Mucosa of descending colon (tissue), 3 donors: ENCODE measurements at regions not wholly inside any gene's neighbourhood (a gene's known extent, or its start where the extent isn't known, plus 50 kb on each side); places are given as distances from the start of the nearest gene placed in this dataset.

Experiments used
- ATAC-seq: fragments of 200-7000 bp; cut with Tn5 transposase; one replicate; pipeline ENCODE4 v1.9.1; 2020; ENCODE audit warnings: mild to moderate bottlenecking, moderate library complexity
- DNase-seq, 3 donors: peaks; one replicate each; pipeline ENCODE4 v3.0.0-alpha.2; 2020
- H3K36me3 ChIP-seq: fragments of 200-600 bp; one replicate; pipeline ENCODE4 v1.8.0; 2021; ENCODE audit warnings: low read depth, mild to moderate bottlenecking
- H3K4me1 ChIP-seq: fragments of 200-600 bp; one replicate; pipeline ENCODE4 v1.8.0; 2021; ENCODE audit warnings: low read depth, mild to moderate bottlenecking
- H3K4me3 ChIP-seq: fragments of 200-600 bp; one replicate; pipeline ENCODE4 v1.8.0; 2021; ENCODE audit warnings: mild to moderate bottlenecking
- H3K9me3 ChIP-seq: fragments of 200-600 bp; one replicate; pipeline ENCODE4 v1.8.0; 2021; ENCODE audit warnings: mild to moderate bottlenecking
- intact Hi-C, 2 donors: fragments of 100-400 bp; cut with DNase I in 1 of 2; cut with micrococcal nuclease in 1 of 2; formaldehyde crosslinking; loops; one replicate each; pipeline versions ENCODE4 v1.11.0 to v1.11.1; 2022; cut with DNase I, micrococcal nuclease
- TF ChIP-seq, protein P1 (sequence below): fragments of 200-600 bp; IDR thresholded peaks from one replicate; pipeline ENCODE4 v1.8.0; 2022; ENCODE audit warnings: antibody characterized with exemption, mild to moderate bottlenecking
- donor health status: DM: no; HTN: no; CAD: no; lungs with moderate emphysema.
- donor health status: DM: no; HTN: no; CAD: no.
- donor health status: DM: no; HTN: yes; CAD: no.

DNA sequence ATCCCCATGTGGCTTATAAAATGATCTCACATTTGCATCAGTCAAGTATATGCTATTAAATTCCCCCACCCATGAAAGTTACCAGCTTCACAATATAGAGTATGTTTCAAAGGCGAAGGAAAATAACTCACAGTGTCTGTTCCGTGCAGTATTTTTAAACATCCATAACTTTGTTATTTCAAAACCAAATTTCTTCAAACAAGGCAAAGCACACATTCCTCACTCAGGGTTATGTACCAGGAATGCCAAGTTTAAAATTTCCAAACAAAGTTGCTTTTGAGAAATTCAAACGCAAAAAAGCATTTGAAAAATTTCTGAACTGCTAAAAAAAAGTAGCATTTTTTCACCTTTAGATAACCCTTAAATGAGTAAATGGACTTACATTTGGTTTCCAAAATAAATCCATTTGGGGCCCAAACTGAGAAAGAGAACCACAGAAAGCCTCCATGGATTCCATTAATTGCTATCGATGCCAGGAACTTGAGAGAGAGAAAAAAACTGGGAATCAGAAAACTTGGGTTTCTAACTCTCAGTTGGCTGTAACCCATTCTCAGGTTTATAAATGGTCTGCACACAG lies 149.5 kb downstream of the SLC30A10 start:
- H3K4me3 ChIP-seq: no peak overlapping the region
- TF ChIP-seq, protein P1, sequence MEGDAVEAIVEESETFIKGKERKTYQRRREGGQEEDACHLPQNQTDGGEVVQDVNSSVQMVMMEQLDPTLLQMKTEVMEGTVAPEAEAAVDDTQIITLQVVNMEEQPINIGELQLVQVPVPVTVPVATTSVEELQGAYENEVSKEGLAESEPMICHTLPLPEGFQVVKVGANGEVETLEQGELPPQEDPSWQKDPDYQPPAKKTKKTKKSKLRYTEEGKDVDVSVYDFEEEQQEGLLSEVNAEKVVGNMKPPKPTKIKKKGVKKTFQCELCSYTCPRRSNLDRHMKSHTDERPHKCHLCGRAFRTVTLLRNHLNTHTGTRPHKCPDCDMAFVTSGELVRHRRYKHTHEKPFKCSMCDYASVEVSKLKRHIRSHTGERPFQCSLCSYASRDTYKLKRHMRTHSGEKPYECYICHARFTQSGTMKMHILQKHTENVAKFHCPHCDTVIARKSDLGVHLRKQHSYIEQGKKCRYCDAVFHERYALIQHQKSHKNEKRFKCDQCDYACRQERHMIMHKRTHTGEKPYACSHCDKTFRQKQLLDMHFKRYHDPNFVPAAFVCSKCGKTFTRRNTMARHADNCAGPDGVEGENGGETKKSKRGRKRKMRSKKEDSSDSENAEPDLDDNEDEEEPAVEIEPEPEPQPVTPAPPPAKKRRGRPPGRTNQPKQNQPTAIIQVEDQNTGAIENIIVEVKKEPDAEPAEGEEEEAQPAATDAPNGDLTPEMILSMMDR: no peak
- DNase-seq: no peak

GRCh38 chr1:219778110-219778509 lies 150.2 kb downstream of the SLC30A10 start:
- ATAC-seq: no peak
- H3K4me3 ChIP-seq: no peak overlapping the region
- intact Hi-C loops: no loop called here
- no peaks in the 10 kb centered on the region for H3K9me3 ChIP-seq
- no peaks in the 10 kb centered on the region for H3K4me1 ChIP-seq
- TF ChIP-seq, protein P1: no peak
- DNase-seq: no peak
- H3K36me3 ChIP-seq: no peaks in the 10 kb centered on the region

More for the DNA sequence above, 149.5 kb downstream of the SLC30A10 start:
- no peaks in the 10 kb centered on the region for H3K36me3 ChIP-seq
- intact Hi-C loops: no loop called here
- ATAC-seq: no peak
- H3K4me1 ChIP-seq: no peaks in the 10 kb centered on the region
- no peaks in the 10 kb centered on the region for H3K9me3 ChIP-seq

GRCh38 chr1:219774386-219774785 lies 154.0 kb downstream of the SLC30A10 start:
- Histone ChIP-seq H3K4me1 (no peaks in the 10 kb centered on the region), H3K4me3 (no peak overlapping the region), H3K9me3 (no peaks in the 10 kb centered on the region), H3K36me3 (no peaks in the 10 kb centered on the region)
- intact Hi-C loops: no loop called here
- TF ChIP-seq, protein P1: no peak
- DNase-seq (no peak), ATAC-seq (no peak)

GRCh38 chr1:219773775-219774174 lies 154.6 kb downstream of the SLC30A10 start:
- no peak for DNase-seq
- intact Hi-C loops: no loop called here
- ATAC-seq: no peak

DNA sequence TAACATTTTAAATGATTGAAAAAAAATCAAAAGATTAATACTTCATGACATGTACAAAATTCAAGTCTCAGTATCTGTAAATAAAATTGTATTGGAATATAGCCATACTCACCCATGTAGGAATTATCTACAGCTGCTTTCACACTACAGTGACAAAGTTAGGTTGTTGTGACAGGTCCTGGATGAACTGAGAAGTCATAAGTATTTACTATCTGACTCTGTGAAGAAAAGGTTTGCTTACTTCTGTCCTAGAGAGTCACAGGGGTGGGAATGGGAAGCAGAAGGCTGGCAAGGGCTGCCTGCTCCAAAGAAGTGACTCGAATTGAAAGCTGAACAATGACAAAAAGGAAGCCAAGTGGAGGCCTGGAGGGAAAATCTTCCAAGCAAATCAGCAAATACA lies 155.2 kb downstream of the SLC30A10 start:
- Histone ChIP-seq H3K4me3 (no peak overlapping the region), H3K4me1 (no peaks in the 10 kb centered on the region), H3K36me3 (no peaks in the 10 kb centered on the region), H3K9me3 (no peaks in the 10 kb centered on the region)
- TF ChIP-seq, protein P1: no peak
- intact Hi-C loops: no loop called here
- no peak for ATAC-seq
- DNase-seq: no peak

More at GRCh38 chr1:219773775-219774174, 154.6 kb downstream of the SLC30A10 start:
- Histone ChIP-seq H3K36me3 (no peaks in the 10 kb centered on the region), H3K4me3 (no peak overlapping the region), H3K9me3 (no peaks in the 10 kb centered on the region), H3K4me1 (no peaks in the 10 kb centered on the region)
- TF ChIP-seq, protein P1: no peak
